SK-N-SH treated with all-trans-retinoic acid at 6 μM for 48 hours (cell line): ENCODE measurements at regions not wholly inside any gene's neighbourhood (a gene's known extent, or its start where the extent isn't known, plus 50 kb on each side); places are given as distances from the start of the nearest gene placed in this dataset.

Source experiments
- ARNTL ChIP-seq: fragments of 450-650 bp; formaldehyde crosslinking; IDR thresholded peaks from 2 replicates; pipeline ENCODE4 v1.5.0; 2020; ENCODE audit warnings: low read depth, mild to moderate bottlenecking, moderate library complexity, borderline replicate concordance
- TF ChIP-seq, protein P1 (sequence below): fragments of 250-450 bp; sonication (Bioruptor Pico); IDR thresholded peaks from 2 replicates; pipeline ENCODE4 v1.8.0; 2021; ENCODE audit warnings: low read depth, mild to moderate bottlenecking, moderate library complexity, borderline replicate concordance

DNA sequence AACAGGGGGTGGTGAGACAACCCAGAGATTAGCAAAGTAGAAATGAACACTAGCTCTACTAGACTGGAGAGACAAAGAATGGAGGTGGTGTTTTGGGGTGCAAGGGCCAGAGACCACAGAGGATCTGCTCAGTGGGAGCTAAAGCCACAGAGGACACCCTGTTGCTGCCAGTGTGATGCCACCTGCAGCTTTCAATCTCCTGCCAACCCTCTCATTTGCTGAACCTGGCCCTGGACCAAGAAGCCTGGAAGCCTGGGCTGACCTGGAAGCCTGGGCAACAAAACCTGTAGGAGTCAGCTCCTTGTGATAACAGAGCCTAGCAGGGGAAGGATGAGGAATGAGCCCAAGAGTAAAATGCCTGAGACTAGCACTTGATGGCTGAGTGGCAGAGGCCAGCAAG, 81.1 kb upstream of the ADO start:
- no peak for TF ChIP-seq ARNTL (CRISPR knock-in tag)
- TF ChIP-seq, protein P1, sequence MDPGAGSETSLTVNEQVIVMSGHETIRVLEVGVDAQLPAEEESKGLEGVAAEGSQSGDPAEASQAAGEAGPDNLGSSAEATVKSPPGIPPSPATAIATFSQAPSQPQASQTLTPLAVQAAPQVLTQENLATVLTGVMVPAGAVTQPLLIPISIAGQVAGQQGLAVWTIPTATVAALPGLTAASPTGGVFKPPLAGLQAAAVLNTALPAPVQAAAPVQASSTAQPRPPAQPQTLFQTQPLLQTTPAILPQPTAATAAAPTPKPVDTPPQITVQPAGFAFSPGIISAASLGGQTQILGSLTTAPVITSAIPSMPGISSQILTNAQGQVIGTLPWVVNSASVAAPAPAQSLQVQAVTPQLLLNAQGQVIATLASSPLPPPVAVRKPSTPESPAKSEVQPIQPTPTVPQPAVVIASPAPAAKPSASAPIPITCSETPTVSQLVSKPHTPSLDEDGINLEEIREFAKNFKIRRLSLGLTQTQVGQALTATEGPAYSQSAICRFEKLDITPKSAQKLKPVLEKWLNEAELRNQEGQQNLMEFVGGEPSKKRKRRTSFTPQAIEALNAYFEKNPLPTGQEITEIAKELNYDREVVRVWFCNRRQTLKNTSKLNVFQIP (CRISPR knock-in tag) = no peak
